Renal cortex interstitium (tissue), 11 donors: ENCODE measurements at regions not wholly inside any gene's neighbourhood (a gene's known extent, or its start where the extent isn't known, plus 50 kb on each side); places are given as distances from the start of the nearest gene placed in this dataset.
A peak's percentile ranks its signal among the peaks of the same experiment; 100 is the strongest.
"Not testable (repeated sequence)": the region's sequence is repeated elsewhere in the genome, so short reads cannot be mapped to it uniquely, and the experiment has no call there.

Experiments used
- DNase-seq, 11 donors: peaks; one replicate each; pipeline ENCODE4 v3.0.0-alpha.2; 2013; ENCODE audit warnings: low read depth in 9 of 11, low spot score in 4 of 11; ENCODE audit errors: extremely low read depth in 1 of 11

DNA sequence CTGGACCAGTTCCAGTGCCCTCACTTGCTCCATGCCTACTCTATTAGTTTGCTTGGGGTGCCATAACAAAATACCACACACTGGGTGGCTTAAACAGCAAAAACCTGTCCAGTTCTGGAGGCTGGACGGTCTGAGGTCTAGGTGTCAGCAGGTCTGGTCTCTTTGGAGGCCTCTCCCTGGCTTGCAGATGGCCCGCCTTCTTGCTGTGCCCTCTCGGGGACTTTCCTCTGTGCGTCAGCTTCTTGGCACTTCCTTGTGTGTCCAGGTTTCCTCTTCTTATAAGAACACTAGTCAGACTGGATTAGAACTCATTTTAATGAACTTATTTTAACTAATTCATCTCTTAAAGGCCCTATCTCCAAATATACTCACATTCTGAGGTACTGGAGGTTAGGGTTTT is 97.2 kb downstream of the CARTPT start:
- no peak for DNase-seq

- DNase-seq, result no peak
These were observed 98.8 kb downstream of the CARTPT start for GRCh38 chr5:71817891-71818290.

DNA sequence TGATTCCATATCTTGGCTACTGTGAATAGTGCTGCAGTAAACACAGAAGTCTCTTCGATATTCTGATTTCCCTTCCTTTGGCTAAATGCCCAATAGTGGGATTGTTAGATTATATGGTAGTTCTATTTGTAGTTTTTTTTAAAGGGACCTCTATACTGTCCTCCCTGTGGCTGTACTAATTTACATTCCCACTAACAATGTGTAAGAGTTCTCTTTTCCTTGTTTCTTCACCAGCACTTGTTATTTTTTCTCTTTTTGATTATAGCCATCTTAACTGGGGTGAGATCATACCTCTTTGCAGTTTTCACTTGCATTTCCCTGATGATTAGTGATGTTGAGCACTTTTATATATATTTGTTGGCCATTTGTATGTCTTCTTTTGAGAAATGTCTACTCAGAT is 102.0 kb downstream of the CARTPT start:
- no peak for DNase-seq

DNA sequence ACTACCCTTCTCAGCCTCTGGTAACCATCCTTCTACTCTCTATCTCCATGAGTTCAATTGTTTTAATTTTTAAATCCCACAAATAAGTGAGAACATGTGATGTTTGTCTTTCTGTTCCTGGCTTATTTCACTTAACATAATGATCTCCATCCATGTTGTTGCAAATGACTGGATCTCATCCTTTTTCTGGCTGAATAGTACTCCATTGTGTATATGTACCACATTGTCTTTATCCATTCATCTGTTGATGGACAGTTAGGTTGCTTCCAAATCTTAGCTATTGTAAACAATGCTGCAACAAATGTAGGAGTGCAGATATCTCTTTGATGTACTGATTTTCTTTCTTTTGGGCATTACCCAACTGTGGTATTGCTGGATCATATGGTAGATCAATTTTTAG is 103.0 kb downstream of the CARTPT start:
- DNase-seq, result not testable (repeated sequence)

- DNase-seq, result no peak
These were observed 106.9 kb downstream of the CARTPT start for GRCh38 chr5:71825992-71826391.

GRCh38 chr5:71828291-71829040 is 109.4 kb downstream of the CARTPT start:
- no peak for DNase-seq

- DNase-seq, result no peak
These were observed 110.1 kb downstream of the CARTPT start for GRCh38 chr5:71829206-71829605.

GRCh38 chr5:71830681-71831539 is 111.8 kb downstream of the CARTPT start:
- DNase-seq, result peak in 6 of 11 donors; percentile 12 to 43 (median 22)

DNA sequence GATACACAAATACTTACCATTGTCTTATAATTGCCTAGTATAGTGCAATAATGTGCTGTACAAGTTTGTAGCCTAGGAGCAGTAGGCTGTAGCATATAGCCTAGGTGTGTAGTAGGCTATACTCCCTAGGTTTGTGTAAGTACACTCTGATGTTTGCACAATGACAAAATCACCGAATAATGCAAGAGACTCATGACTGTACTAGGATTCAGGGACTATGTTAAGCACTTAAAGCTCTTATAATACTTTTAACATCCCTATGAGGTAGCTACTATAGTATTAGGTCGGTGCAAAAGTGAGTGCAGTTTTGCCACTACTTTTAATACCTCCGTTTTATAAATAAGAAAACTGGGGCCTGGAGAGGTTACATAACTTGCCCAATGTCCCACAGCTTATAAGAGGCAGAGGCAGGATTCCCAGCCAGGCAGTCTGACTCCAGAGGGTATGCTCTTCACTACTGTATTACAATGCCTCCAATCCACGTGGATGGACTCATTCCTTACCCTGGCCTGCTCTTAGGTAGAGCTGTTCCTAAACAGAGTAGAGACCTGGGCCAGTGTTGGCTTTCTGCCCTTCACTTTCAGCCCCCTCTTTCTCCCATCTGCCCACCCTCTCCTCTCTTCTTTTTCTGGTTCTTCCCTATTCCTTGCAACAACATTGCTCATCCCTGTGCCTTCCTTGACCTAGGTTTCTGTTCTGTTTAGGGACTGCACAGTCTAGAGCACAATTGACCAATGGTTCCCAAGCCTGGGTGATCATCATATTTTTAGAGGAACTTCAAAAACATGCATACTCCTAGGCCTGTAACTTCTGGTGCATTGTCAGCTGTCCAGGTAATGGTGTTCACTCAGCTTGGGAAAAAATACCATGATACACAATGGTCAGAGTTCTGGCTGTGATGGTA is 114.0 kb downstream of the CARTPT start:
- no peak for DNase-seq

- no peak for DNase-seq
These were observed 115.5 kb downstream of the CARTPT start for GRCh38 chr5:71834601-71835000.

GRCh38 chr5:71836084-71836483 is 117.0 kb downstream of the CARTPT start:
- DNase-seq, result no peak

- DNase-seq, result no peak
These were observed 117.6 kb downstream of the CARTPT start for GRCh38 chr5:71836559-71837112.

DNA sequence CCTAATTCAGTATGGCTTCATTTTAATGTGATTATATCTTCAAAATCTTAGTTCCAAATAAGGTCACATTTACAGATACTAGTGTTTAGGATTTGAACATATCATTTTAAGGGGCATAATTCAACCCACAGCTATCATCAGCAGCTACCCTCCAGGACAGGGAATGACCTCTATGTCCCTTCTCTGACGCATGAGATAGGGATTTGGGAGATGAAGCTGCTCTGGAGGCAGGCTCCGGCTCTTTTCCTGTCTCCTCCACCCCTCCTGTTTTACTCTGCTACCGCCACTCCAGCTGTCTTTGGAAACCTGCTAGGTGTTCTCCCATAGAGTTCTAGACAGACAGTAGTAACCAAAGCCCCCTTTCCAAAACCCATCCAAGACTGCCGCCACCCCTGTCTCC is 119.2 kb downstream of the CARTPT start:
- no peak for DNase-seq

DNA sequence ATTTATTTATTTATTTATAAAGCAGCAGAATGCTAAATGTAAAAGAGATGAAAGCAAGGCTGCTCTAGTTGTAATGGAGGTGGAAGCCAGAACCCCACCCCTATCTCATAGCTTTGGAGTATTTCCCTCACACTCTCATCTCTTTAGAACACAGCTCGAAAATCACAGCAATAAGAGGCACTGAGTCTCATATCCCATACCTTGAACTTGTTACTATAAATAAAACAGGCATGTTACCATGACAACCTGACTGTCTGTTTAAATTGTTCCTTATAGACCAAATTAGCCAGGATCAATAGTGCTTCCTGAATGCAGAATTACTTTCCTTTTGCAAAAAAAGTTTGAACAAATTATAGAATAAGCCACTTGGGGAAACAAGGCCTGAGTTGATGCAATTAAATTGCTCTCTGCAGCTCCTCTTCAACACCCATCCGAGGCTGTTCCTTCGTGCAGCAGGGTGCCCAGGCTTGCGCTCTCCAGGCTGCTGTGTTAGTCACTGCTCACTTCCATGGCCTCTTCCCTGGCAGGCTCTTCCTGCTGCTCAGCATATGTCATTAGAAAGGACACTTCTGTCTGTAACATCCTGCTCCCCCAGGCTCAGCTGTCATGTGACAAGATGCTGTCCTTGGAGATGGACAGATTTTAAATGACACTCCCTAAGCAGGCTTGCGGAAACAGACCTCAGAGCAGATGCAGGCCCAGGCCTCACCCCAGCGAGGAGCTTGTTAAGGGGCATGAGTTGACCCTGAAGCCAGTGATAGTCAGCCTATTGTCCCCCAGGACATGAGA is 120.2 kb downstream of the CARTPT start:
- no peak for DNase-seq

GRCh38 chr5:71841107-71841506 is 122.0 kb downstream of the CARTPT start:
- no peak for DNase-seq

DNA sequence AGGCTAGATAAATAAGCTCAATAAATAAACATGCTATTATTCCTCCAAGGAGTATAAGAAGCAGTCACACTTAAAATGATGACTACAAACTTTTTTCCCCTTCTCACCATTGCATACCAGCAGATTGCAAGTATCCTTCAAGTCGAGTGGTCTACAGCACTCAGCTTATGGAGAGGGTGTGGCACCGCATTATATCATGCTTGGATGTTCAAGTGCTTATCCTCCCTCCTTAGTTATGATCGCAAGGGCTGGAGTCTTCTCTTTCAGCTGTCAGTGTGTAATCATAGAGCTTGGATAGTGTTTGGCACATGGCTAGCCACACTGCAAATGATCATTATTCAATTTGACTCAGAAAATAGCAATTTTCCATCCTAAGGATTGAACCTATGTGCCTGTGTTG is 124.0 kb downstream of the CARTPT start:
- DNase-seq, result no peak

- DNase-seq, result no peak
These were observed 125.8 kb downstream of the CARTPT start for GRCh38 chr5:71844862-71845261.

DNA sequence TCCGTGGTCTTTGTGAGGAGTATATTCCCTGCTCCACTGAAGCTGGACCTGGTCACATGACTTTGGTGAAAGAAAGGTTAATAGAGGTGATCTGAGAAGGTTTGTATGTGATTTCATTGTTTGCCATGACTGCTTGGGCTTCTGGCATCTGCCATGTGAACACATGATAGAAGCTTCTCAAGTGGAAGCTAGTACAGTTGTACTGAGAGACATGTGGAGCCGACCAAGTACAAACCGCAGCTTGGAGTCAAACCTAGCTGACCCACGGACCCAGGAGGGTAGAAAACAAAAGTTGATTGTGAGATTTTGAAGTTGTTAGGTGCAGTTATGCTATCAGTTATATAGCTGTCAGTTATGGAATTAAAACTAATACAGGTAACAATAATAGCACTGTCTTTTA is 140.4 kb downstream of the CARTPT start:
- no peak for DNase-seq
